ENCODE measurements at regions not wholly inside any gene's neighbourhood (a gene's known extent, or its start where the extent isn't known, plus 50 kb on each side); places are given as distances from the start of the nearest gene placed in this dataset.
A peak's percentile ranks its signal among the peaks of the same experiment; 100 is the strongest.

GRCh38 chr3:187522293-187522692, 147.9 kb downstream of the SST start (continued):
- TF ChIP-seq KDM1A (IDR thresholded peaks at IDR 0.05): no peak
- TF ChIP-seq BHLHE40 (IDR thresholded peaks at IDR 0.05; ENCODE audit: low read length): peak; percentile 83
- no peak for TF ChIP-seq BMI1 (IDR thresholded peaks at IDR 0.05; ENCODE audit: low read length)
- 0 out of 2 replicates have a peak, but pooled peaks have one; percentile 30 for TF ChIP-seq NR2C1 (IDR thresholded peaks at IDR 0.05)
- peak; percentile 75 for TF ChIP-seq NR2C1 (tag; IDR thresholded peaks at IDR 0.05)
- TF ChIP-seq TEAD4 (IDR thresholded peaks at IDR 0.05; ENCODE audit: low read length): peak; percentile 93
- TF ChIP-seq TEAD4 (CRISPR knock-in tag; IDR thresholded peaks at IDR 0.05; ENCODE audit: borderline replicate concordance): no peak
- no peak for TF ChIP-seq PHF21A (IDR thresholded peaks at IDR 0.05; ENCODE audit: borderline replicate concordance, low read depth)
- no peak for TF ChIP-seq ZNF655 (CRISPR knock-in tag; IDR thresholded peaks at IDR 0.05)
- no peak for TF ChIP-seq ZNF586 (CRISPR knock-in tag; conservative IDR thresholded peaks at IDR 0.05)
- TF ChIP-seq ZNF175 (CRISPR knock-in tag; IDR thresholded peaks at IDR 0.05; ENCODE audit: low read depth): peak; percentile 67
- no peak for TF ChIP-seq HCFC1 (IDR thresholded peaks at IDR 0.05; ENCODE audit: low read depth, low read length)
- TF ChIP-seq E4F1 (CRISPR knock-in tag; IDR thresholded peaks at IDR 0.05; ENCODE audit: borderline replicate concordance): no peak
- TF ChIP-seq ETS1 (conservative IDR thresholded peaks at IDR 0.05; ENCODE audit: control insufficient read depth, low read depth, low read length): no peak
- TF ChIP-seq TRIM25 (IDR thresholded peaks at IDR 0.05; ENCODE audit: borderline replicate concordance): no peak
- TF ChIP-seq ADNP (tag; IDR thresholded peaks at IDR 0.05): no peak
- no peak for TF ChIP-seq ILK (tag; IDR thresholded peaks at IDR 0.05; ENCODE audit: borderline replicate concordance, low read depth)
- no peak for TF ChIP-seq E2F3 (CRISPR knock-in tag; IDR thresholded peaks at IDR 0.05)
- TF ChIP-seq TAF9B (IDR thresholded peaks at IDR 0.05; ENCODE audit: partially characterized antibody): peak; percentile 35
- TF ChIP-seq TCFL5 (CRISPR knock-in tag; conservative IDR thresholded peaks at IDR 0.05): no peak
- no peak for TF ChIP-seq ASH1L (IDR thresholded peaks at IDR 0.05; ENCODE audit: borderline replicate concordance, low read depth, partially characterized antibody)

All from K562 (cell line).